HG03342 (cell line): ENCODE measurements at regions not wholly inside any gene's neighbourhood (a gene's known extent, or its start where the extent isn't known, plus 50 kb on each side); places are given as distances from the start of the nearest gene placed in this dataset.
"Not testable (repeated sequence)": the region's sequence is repeated elsewhere in the genome, so short reads cannot be mapped to it uniquely, and the experiment has no call there.

Experiments
- ATAC-seq: cut with Tn5 transposase; IDR thresholded peaks from one replicate; pipeline ENCODE4 v1.9.1; 2021; ENCODE audit warnings: mild to moderate bottlenecking, moderate library complexity; ENCODE audit not compliant: unreplicated experiment

DNA sequence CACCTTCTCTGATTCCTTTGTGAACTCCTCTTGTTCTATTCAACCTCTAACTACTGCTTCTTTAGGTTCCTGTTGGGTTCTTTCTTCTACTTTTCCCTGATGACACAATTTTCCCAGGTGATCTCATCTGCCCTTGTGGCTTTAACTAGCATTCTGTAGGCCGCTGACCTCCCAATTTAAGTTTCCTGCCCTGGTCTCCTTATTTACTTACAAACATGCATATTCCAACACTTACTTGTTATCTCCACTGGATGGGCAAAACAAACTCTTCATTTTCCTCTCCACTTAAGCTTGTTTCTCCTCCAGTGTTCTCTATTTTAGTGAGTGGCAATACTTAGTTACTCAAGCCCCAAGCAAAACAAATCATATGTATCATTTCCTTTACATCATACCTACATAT, 734.5 kb downstream of the METTL15 start:
- ATAC-seq, result no peak

DNA sequence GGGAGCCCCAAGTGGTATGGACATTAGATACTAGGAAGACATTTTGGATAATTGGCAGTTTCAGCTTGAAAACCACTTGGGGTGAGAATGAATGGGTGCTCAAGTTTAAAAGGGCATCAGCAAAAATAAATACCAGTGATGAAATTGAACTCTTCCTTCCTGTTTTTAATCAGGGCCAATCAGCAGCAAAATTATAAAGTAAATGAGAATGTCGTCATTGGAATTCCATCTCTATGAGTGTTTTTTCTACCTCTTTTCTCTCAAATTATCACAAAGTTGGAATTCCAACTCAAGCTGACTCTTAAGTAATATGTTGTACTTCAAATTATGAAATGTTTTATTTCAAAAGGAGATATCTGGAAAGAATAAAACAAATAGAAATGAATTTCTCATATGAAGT, 730.6 kb downstream of the METTL15 start:
- ATAC-seq, result no peak

DNA sequence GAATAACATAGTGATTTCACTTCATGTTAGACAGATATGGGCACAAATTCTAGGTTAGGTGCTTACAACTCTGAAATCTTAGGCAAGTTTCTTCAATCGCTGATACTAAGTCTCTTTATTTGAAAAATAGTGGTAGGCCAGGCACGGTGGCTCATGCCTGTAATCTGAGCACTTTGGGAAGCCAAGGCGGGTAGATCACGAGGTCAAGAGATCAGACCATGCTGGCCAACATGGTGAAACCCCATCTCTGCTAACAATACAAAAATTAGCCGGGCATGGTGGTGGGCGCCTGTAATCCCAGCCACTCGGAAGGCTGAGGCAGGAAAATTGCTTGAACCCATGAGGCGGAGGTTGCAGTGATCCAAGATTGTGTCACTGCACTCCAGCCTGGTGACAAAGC, 729.4 kb downstream of the METTL15 start:
- ATAC-seq, result no peak

DNA sequence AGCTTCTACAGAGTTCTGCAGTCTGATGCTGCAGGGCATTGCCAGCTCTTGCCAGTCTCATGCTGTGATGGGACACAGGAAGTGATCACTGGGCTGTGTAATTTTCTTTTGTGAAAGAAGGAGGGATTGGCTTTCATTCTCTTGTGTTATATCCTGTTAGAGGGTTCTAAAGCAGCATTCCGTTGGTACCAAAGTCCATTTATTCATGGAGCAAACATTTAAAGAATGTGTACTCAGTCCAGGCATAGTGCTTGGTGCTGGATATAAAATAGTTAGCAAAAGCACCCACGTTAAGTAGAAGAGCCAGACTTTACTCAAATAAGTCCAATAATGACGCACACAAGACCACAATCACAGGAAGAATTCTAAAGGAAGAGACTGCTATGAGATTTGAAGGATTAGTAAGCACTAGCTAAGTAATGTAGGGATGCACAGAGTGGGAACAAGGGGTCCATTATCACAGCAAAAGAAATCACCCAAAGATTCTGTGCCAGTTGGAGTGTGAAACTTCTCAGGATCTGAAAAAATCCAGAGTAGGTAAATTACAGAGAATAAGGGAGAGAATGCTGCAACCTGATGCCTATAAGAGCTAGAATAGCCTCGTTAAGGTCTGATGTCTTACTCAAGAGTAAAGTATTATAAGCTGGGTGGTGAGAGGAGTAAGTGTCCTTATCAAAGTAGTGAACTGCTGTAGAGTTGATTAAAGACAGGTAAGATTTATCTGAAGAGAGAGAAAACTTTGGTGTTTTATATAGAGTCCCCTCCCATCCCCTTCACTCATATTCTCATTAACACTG, 728.3 kb downstream of the METTL15 start:
- ATAC-seq, result no peak

GRCh38 chr11:28835790-28836189, 727.6 kb downstream of the METTL15 start:
- no peak for ATAC-seq

DNA sequence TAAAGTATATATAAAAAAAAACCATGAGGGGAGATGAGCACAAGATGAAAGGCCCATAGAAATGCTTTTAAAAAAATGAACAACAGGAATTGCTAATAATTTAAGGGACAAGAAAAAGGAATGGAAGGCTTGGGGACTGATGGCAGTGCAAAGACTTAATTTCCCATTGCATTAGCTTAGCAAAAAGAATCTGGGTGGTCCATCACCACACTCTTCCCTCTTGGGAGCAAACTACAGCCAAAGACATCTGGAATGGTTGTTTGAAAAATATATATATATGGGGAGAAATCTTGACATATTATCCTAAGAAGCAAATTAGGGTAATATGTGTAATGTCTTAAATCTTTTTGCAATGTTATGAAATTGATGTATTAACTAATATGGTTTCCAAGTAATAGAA, 727.1 kb downstream of the METTL15 start:
- ATAC-seq, result no peak

DNA sequence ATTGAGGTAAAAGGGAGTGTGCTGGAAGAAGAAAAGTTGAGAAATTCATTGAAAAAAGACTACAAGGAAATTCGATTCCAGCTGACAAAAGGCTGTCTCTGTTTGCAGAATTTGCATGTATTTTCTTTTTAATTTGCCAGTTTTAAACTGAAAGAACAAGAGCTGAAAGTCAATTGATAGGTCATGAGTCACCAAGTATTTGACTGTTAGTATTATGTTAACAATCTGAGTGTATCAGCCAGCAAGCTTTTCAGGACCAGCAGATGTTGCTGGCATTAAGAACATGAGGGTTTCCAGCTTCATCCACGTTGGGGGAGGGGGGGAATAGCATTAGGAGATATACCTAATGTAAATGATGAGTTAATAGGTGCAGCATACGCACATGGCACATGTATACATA, 726.7 kb downstream of the METTL15 start:
- ATAC-seq, result no peak

DNA sequence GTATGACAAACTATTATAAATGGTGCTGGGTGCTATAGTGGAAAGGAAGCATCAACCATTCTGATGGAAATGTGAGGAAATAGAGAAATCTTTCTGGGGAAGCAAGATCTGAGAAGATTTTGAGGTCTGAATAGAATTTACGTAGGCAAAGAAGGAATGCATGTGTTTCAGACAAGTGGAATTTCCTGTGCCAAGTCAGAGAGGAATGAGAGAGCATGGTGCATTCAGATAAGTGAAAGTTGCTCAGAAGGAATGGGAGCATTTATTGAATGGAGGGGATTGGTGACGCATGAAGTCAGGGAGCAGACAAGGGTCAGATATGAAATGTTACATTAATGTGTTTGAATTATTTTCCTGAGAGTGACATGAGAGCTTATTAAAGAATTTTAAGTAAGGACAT, 725.5 kb downstream of the METTL15 start:
- no peak for ATAC-seq

- no peak for ATAC-seq
These were observed 725.0 kb downstream of the METTL15 start for GRCh38 chr11:28833169-28833568.

- ATAC-seq, result no peak
These were observed 718.6 kb downstream of the METTL15 start for GRCh38 chr11:28826807-28827206.

GRCh38 chr11:28822576-28822975, 714.4 kb downstream of the METTL15 start:
- no peak for ATAC-seq

GRCh38 chr11:28820296-28820989, 712.3 kb downstream of the METTL15 start:
- no peak for ATAC-seq

DNA sequence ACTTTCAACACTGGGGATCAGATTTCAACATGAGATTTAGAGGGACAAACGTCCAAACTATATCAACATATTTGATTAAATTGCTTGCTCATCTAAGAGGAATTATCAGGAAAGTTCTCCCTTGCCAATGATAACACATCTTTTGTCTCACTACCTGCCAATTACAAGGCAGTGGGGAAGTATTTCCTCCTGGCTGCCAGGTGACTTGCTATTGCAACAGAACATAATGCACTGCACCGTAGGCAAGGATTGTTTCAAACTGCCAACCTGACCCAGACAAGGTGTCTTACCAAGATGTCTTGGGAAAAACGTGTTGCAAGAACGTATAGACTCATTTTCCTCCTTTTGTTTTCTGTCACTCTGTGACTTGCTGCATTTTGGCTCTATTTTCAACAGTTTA, 711.6 kb downstream of the METTL15 start:
- no peak for ATAC-seq

- ATAC-seq, result no peak
These were observed 706.9 kb downstream of the METTL15 start for GRCh38 chr11:28815110-28815509.

GRCh38 chr11:28808771-28809170, 700.6 kb downstream of the METTL15 start:
- no peak for ATAC-seq

DNA sequence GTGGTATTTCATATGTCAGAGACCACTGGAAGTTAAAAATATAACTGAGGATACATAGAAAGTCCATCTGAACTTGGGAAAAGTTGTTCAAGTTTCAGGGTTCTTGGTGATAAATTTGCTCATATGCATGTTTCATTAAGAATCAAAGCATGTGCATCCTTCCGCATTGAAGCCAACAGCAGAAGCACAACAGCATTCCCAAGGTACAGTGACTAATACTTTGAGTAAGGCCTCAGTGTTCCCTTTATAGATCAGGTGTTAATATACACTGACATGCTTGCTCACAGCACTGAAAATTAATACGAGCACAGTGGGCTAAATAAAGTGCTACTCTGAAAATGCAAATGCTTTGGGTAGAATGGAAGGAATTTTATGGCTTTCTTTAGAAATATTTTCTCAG, 691.1 kb downstream of the METTL15 start:
- no peak for ATAC-seq

- no peak for ATAC-seq
These were observed 690.1 kb downstream of the METTL15 start for GRCh38 chr11:28798286-28798685.

DNA sequence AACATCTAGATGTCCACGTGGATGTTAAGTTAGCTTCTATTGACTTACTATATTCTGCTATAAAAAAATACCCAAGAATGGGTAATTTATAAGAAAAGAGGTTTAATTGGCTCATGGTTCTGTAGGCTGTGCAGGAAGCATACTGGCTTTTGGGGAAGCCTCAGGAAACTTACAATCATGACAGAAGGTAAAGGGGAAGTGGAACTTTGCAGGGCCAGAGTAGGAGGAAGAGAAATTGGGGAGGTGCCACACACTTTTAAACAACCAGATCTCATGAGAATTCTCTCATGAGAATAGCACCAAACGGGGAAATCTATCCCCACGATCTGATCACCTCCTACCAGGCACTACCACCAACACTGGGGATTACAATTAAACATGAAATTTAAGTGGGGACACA, 689.3 kb downstream of the METTL15 start:
- no peak for ATAC-seq

GRCh38 chr11:28794405-28794804, 686.2 kb downstream of the METTL15 start:
- no peak for ATAC-seq

DNA sequence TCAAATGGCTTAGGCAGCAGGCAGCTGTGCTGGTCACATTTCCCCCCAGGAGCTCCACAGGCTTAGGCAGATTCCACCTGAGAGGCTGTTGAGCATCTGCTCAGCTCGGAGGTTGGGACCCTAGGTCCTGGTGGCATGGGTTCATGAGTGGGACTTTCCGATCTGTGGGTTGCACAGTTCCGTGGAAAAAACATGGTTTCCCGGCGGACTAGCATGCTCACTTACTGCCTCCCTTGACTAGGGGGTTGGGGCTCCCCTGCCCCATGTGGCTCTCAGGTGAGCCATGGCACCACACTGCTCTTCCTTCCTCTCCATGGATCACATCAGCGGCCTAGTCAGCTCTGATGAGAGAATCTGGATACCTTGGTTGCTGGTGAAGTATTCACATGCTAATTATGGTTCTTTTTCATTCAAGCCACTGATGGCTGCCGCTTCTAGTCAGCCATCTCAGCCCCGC, 685.1 kb downstream of the METTL15 start:
- ATAC-seq, result no peak

- no peak for ATAC-seq
These were observed 684.7 kb downstream of the METTL15 start for GRCh38 chr11:28792856-28793255.

DNA sequence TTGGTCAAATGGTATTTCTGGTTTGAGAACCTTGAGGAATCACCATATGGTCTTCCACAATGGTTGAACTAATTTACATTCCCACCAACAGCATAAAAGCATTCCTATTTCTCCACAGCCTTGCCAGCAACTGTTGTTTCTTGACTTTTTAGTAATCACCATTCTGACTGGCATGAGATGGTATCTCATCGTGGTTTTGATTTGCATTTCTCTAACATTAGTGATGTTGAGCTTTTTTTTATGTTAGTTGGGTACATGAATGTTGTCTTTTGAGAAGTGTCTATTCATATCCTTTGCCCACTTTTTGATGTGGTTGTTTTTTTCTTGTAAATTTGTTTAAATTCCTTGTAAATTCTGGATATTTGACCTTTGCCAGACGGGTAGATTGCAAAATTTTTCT, 679.7 kb downstream of the METTL15 start:
- not testable (repeated sequence) for ATAC-seq
